ENCODE measurements at regions not wholly inside any gene's neighbourhood (a gene's known extent, or its start where the extent isn't known, plus 50 kb on each side); places are given as distances from the start of the nearest gene placed in this dataset.

GRCh38 chr2:43019025-43019367, 207.4 kb downstream of the ZFP36L2 start (continued):
- no peak for TF ChIP-seq ZBED1 (IDR thresholded peaks at IDR 0.05; ENCODE audit: borderline replicate concordance)
- TF ChIP-seq CBX5 (IDR thresholded peaks at IDR 0.05; ENCODE audit: low read depth), result no peak
- no peak for TF ChIP-seq ATF7 (IDR thresholded peaks at IDR 0.05; ENCODE audit: low read depth)
- TF ChIP-seq, protein P1, sequence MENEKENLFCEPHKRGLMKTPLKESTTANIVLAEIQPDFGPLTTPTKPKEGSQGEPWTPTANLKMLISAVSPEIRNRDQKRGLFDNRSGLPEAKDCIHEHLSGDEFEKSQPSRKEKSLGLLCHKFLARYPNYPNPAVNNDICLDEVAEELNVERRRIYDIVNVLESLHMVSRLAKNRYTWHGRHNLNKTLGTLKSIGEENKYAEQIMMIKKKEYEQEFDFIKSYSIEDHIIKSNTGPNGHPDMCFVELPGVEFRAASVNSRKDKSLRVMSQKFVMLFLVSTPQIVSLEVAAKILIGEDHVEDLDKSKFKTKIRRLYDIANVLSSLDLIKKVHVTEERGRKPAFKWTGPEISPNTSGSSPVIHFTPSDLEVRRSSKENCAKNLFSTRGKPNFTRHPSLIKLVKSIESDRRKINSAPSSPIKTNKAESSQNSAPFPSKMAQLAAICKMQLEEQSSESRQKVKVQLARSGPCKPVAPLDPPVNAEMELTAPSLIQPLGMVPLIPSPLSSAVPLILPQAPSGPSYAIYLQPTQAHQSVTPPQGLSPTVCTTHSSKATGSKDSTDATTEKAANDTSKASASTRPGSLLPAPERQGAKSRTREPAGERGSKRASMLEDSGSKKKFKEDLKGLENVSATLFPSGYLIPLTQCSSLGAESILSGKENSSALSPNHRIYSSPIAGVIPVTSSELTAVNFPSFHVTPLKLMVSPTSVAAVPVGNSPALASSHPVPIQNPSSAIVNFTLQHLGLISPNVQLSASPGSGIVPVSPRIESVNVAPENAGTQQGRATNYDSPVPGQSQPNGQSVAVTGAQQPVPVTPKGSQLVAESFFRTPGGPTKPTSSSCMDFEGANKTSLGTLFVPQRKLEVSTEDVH (IDR thresholded peaks at IDR 0.05; ENCODE audit: low read depth, partially characterized antibody), result no peak
- no peak for TF ChIP-seq TARDBP (IDR thresholded peaks at IDR 0.05; ENCODE audit: borderline replicate concordance)
- no peak for TF ChIP-seq ZNF274 (IDR thresholded peaks at IDR 0.05; ENCODE audit: insufficient read depth, insufficient read length)
- TF ChIP-seq SUPT20H (IDR thresholded peaks at IDR 0.05; ENCODE audit: borderline replicate concordance, control insufficient read depth, low read depth, low read length), result no peak
- TF ChIP-seq CHD1 (IDR thresholded peaks at IDR 0.05; ENCODE audit: low read depth, low read length), result no peak
- no peak for TF ChIP-seq RFX5 (IDR thresholded peaks at IDR 0.05; ENCODE audit: low read depth, low read length)
- TF ChIP-seq, protein P2, sequence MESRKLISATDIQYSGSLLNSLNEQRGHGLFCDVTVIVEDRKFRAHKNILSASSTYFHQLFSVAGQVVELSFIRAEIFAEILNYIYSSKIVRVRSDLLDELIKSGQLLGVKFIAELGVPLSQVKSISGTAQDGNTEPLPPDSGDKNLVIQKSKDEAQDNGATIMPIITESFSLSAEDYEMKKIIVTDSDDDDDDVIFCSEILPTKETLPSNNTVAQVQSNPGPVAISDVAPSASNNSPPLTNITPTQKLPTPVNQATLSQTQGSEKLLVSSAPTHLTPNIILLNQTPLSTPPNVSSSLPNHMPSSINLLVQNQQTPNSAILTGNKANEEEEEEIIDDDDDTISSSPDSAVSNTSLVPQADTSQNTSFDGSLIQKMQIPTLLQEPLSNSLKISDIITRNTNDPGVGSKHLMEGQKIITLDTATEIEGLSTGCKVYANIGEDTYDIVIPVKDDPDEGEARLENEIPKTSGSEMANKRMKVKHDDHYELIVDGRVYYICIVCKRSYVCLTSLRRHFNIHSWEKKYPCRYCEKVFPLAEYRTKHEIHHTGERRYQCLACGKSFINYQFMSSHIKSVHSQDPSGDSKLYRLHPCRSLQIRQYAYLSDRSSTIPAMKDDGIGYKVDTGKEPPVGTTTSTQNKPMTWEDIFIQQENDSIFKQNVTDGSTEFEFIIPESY (IDR thresholded peaks at IDR 0.05), result no peak
- TF ChIP-seq, protein P3, sequence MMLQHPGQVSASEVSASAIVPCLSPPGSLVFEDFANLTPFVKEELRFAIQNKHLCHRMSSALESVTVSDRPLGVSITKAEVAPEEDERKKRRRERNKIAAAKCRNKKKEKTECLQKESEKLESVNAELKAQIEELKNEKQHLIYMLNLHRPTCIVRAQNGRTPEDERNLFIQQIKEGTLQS (IDR thresholded peaks at IDR 0.05; ENCODE audit: borderline replicate concordance, extremely low read depth, low read depth, low read length), result no peak
